Endothelial cell (in vitro differentiated cells): ENCODE measurements at regions not wholly inside any gene's neighbourhood (a gene's known extent, or its start where the extent isn't known, plus 50 kb on each side); places are given as distances from the start of the nearest gene placed in this dataset.

ENCODE experiments used
- DNase-seq: peaks from one replicate; pipeline ENCODE4 v3.0.0; 2021; ENCODE audit warnings: low spot score
- H3K27ac Mint-ChIP-seq: one replicate; pipeline ENCODE4 v1.8.0; 2021; ENCODE audit warnings: mixed read lengths, inconsistent platforms; ENCODE audit not compliant: unreplicated experiment
- H3K27me3 Mint-ChIP-seq: one replicate; pipeline ENCODE4 v1.8.0; 2021; ENCODE audit warnings: mild to moderate bottlenecking, moderate library complexity, mixed read lengths, inconsistent platforms; ENCODE audit not compliant: unreplicated experiment
- H3K36me3 Mint-ChIP-seq: one replicate; pipeline ENCODE4 v1.8.0; 2021; ENCODE audit warnings: mild to moderate bottlenecking, low read depth, mixed read lengths, inconsistent platforms; ENCODE audit not compliant: unreplicated experiment
- H3K4me1 Mint-ChIP-seq: one replicate; pipeline ENCODE4 v1.8.0; 2021; ENCODE audit warnings: mild to moderate bottlenecking, mixed read lengths, inconsistent platforms; ENCODE audit not compliant: unreplicated experiment
- H3K4me3 Mint-ChIP-seq: one replicate; pipeline ENCODE4 v1.8.0; 2021; ENCODE audit warnings: mild to moderate bottlenecking, mixed read lengths, inconsistent platforms; ENCODE audit not compliant: unreplicated experiment
- H3K9me3 Mint-ChIP-seq: one replicate; pipeline ENCODE4 v1.8.0; 2021; ENCODE audit warnings: mixed read lengths, inconsistent platforms; ENCODE audit not compliant: unreplicated experiment
- TF ChIP-seq, protein P1 (sequence below): fragments of 200-600 bp; sonication (generic); IDR thresholded peaks from one replicate; pipeline ENCODE4 v1.5.0; 2021; ENCODE audit warnings: antibody characterized with exemption; ENCODE audit not compliant: unreplicated experiment

DNA sequence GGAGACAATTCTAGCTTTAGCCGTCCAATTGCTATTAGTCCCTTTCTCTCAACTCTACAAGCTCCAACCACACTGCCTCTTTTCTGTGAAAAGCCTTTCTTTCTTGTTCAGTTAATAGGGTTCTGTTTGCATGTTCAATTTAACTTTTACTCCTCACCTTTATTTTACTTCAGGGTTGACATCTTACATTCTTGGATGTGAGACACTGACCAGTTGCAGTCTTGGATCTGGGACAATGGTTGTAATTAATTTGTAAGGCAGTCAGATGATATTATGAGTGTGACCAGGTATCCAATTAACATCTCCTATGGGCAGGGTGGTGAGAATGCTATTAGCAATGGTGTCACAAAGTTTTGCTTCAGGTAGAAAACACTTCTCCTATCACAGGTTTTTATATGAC is 774.5 kb downstream of the TLR4 start:
- TF ChIP-seq, protein P1, sequence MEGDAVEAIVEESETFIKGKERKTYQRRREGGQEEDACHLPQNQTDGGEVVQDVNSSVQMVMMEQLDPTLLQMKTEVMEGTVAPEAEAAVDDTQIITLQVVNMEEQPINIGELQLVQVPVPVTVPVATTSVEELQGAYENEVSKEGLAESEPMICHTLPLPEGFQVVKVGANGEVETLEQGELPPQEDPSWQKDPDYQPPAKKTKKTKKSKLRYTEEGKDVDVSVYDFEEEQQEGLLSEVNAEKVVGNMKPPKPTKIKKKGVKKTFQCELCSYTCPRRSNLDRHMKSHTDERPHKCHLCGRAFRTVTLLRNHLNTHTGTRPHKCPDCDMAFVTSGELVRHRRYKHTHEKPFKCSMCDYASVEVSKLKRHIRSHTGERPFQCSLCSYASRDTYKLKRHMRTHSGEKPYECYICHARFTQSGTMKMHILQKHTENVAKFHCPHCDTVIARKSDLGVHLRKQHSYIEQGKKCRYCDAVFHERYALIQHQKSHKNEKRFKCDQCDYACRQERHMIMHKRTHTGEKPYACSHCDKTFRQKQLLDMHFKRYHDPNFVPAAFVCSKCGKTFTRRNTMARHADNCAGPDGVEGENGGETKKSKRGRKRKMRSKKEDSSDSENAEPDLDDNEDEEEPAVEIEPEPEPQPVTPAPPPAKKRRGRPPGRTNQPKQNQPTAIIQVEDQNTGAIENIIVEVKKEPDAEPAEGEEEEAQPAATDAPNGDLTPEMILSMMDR = no peak
- no peaks in the 10 kb centered on the region for H3K36me3 Mint-ChIP-seq

DNA sequence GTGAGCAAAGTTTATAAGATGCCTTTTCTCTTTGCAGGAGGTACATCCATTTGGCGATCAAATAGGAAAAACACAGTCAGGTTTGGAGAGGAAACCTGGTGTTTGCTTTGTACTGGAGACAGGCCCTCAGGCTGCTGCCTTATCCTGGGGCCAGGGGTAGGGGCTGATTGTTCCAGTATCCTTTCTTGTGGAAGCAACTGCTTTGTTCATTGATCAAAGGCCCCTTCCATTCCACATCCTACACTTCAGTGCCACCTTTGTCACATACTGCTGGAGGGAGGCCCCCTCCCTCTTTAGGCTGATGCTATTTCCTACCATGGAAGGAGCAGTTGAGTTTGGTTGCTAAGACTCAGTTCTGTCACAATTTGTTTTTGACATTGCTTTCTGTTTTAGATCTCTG is 778.1 kb downstream of the TLR4 start:
- H3K4me1 Mint-ChIP-seq = no peaks in the 10 kb centered on the region
- no peaks in the 10 kb centered on the region for H3K9me3 Mint-ChIP-seq
- H3K4me3 Mint-ChIP-seq = no peak overlapping the region
- no peaks in the 10 kb centered on the region for H3K36me3 Mint-ChIP-seq
- no peak for DNase-seq
- peaks cover 4% of the 10 kb centered on the region for H3K27me3 Mint-ChIP-seq
- TF ChIP-seq, protein P1 = no peak
- H3K27ac Mint-ChIP-seq = no peak overlapping the region

More for the DNA sequence above, 774.5 kb downstream of the TLR4 start:
- Mint-ChIP-seq H3K27ac (no peak overlapping the region), H3K4me3 (no peak overlapping the region), H3K4me1 (no peaks in the 10 kb centered on the region), H3K27me3 (no peaks in the 10 kb centered on the region), H3K9me3 (no peaks in the 10 kb centered on the region)
- DNase-seq = no peak

DNA sequence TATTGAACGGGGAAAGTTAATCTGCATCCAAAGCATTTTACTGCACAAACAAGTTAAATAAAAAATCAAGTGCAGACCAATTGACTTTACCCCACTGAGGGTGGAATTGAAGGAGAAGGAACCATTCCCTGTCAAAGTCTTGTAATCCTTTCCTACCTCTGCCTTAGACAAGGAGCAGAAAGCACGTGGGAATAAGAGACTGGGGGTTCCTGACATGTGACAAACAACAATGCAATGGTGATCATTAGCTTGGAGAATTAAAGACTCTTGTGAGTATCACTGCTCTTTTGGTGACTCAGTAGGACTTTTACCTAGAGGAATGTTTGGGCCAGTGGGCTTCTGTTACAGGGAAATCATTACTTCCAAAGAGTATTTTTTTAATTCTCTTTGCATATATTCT is 779.5 kb downstream of the TLR4 start:
- TF ChIP-seq, protein P1 = no peak

DNA sequence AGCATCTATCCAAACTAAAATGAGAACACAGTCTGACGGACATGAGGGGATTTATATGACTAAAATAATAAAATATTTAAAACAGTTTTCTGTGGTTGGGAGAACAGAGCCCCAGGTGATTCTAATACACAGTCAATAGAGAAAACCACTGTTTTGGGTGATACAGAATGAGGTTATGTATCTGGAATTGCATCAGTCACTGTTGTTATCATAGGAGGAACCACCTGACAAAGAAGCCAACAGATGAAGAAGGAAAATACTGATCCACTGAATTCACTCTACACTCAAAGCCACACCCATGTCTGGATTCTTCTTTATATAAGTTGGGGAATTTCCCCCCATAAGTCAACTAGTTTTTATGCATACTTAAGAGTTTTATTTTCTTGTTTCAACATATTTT is 799.0 kb downstream of the TLR4 start:
- DNase-seq = no peak
- Mint-ChIP-seq H3K27ac (no peak overlapping the region), H3K27me3 (no peaks in the 10 kb centered on the region), H3K36me3 (no peaks in the 10 kb centered on the region), H3K9me3 (peaks cover 10% of the 10 kb centered on the region), H3K4me1 (no peaks in the 10 kb centered on the region), H3K4me3 (no peak overlapping the region)
- TF ChIP-seq, protein P1 = no peak

More for the DNA sequence above, 779.5 kb downstream of the TLR4 start:
- no peaks in the 10 kb centered on the region for H3K4me1 Mint-ChIP-seq
- no peaks in the 10 kb centered on the region for H3K36me3 Mint-ChIP-seq
- no peak overlapping the region for H3K4me3 Mint-ChIP-seq
- DNase-seq = no peak
- peaks cover 5% of the 10 kb centered on the region for H3K27me3 Mint-ChIP-seq
- H3K9me3 Mint-ChIP-seq = no peaks in the 10 kb centered on the region
- no peak overlapping the region for H3K27ac Mint-ChIP-seq

DNA sequence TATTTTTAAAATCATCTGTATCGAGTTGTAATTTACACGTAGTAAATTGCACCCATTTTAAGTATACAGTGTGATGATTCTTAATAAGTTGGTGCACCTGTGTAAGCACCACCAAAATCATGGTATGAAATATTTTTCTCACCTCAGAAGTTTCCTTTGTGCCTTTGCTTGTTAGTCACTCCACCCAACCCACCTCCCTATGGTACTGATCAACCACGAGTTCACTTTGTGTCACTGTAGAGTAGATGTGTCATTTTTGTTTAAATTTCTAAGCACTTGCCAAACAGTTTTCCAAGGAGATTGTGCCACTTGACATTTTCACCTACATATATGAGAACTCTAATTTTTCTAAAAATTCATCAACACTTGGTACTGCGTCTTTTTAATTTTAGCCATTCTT is 806.5 kb downstream of the TLR4 start:
- DNase-seq = no peak
- TF ChIP-seq, protein P1 = no peak
- H3K4me3 Mint-ChIP-seq = no peak overlapping the region

More for the DNA sequence above, 806.5 kb downstream of the TLR4 start:
- peaks cover 2% of the 10 kb centered on the region for H3K27me3 Mint-ChIP-seq
- no peaks in the 10 kb centered on the region for H3K36me3 Mint-ChIP-seq
- H3K27ac Mint-ChIP-seq = no peak overlapping the region
- H3K9me3 Mint-ChIP-seq = no peaks in the 10 kb centered on the region
- no peaks in the 10 kb centered on the region for H3K4me1 Mint-ChIP-seq
